Gastrocnemius medialis (tissue), 4 donors: ENCODE measurements at regions not wholly inside any gene's neighbourhood (a gene's known extent, or its start where the extent isn't known, plus 50 kb on each side); places are given as distances from the start of the nearest gene placed in this dataset.

ENCODE experiments used
- POLR2A ChIP-seq, 2 donors: fragments of 450-650 bp; IDR thresholded peaks; one replicate each; pipeline ENCODE4 v1.6.1; 2017; ENCODE audit warnings: antibody characterized with exemption in 2 of 2, mild to moderate bottlenecking in 2 of 2, moderate library complexity in 2 of 2
- TF ChIP-seq, protein P1 (sequence below), 5 experiments: fragments of 450-650 bp in 3 of 5; fragments of 200-600 bp in 2 of 5; sonication (generic) in 2 of 5; IDR thresholded peaks in 4 of 5; conservative IDR thresholded peaks in 1 of 5; 1 replicate in 4 of 5; 2 replicates in 1 of 5; pipeline ENCODE4 v1.5.1; 2016 to 2019; ENCODE audit warnings: antibody characterized with exemption in 5 of 5, mild to moderate bottlenecking in 3 of 5, moderate library complexity in 3 of 5

DNA sequence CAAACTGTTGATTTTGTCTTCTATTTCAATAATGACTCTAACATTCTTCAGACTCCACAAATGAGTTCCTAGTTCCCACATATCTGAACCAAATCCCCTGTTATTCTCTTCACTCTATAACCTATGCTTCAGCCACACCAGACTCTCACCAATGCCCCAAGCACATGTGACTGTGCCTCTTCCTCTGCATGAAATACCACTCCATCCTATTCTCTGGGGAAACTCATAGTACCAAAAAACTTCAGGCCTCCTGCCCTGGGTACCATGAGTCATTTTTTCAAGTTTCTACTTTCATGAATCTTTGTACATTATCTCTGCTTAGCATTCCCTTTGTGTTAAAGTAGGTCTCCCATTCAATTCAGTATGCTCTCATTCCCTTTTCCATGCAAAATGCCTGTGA, 353.2 kb downstream of the ZEB2 start:
- TF ChIP-seq, protein P1, sequence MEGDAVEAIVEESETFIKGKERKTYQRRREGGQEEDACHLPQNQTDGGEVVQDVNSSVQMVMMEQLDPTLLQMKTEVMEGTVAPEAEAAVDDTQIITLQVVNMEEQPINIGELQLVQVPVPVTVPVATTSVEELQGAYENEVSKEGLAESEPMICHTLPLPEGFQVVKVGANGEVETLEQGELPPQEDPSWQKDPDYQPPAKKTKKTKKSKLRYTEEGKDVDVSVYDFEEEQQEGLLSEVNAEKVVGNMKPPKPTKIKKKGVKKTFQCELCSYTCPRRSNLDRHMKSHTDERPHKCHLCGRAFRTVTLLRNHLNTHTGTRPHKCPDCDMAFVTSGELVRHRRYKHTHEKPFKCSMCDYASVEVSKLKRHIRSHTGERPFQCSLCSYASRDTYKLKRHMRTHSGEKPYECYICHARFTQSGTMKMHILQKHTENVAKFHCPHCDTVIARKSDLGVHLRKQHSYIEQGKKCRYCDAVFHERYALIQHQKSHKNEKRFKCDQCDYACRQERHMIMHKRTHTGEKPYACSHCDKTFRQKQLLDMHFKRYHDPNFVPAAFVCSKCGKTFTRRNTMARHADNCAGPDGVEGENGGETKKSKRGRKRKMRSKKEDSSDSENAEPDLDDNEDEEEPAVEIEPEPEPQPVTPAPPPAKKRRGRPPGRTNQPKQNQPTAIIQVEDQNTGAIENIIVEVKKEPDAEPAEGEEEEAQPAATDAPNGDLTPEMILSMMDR (IDR thresholded peaks at IDR 0.05 in 4 of 5, conservative IDR thresholded peaks at IDR 0.05 in 1 of 5) = no peak
- no peak for TF ChIP-seq POLR2A (IDR thresholded peaks at IDR 0.05)
